ENCODE measurements at regions not wholly inside any gene's neighbourhood (a gene's known extent, or its start where the extent isn't known, plus 50 kb on each side); places are given as distances from the start of the nearest gene placed in this dataset.

- intact Hi-C loops (cut with DNase I; ENCODE audit: low total_unique reads) (no loop called here), in situ Hi-C loops (cut with MboI; ENCODE audit: low pct_ligation_motif_present in 1 of 4, low pct_unique_long_range_greater_than_20kb in 1 of 4, low sequenced_read_pairs in 3 of 4) (loop anchor here in 3 of 4 donors (25.0 kb wide), 2 partner anchors 212 to 912 kb away; no protein-coding TSS in a partner anchor)
- TF ChIP-seq POLR2A (IDR thresholded peaks at IDR 0.05) (no peak), POLR2AphosphoS5 (IDR thresholded peaks at IDR 0.05) (no peak), EP300 (IDR thresholded peaks at IDR 0.05; ENCODE audit: low read depth) (no peak), CTCF (IDR thresholded peaks at IDR 0.05) (no peak)
- no peaks in the 10 kb centered on the region for H3K36me3 ChIP-seq
- peaks cover 12 to 34% (median 30%) of the 10 kb centered on the region in 4 donors for H3K4me1 ChIP-seq
- DNase-seq: no peak
- WGBS, 2 donors (ENCODE audit: low coverage in 1 of 2): 79 to 89% methylated on average over 4 of the region's 4 CpGs
- no peak overlapping the region for H3K4me3 ChIP-seq
- H3K27me3 ChIP-seq: no peaks in the 10 kb centered on the region
- H3K9me3 ChIP-seq: no peaks in the 10 kb centered on the region
- no peak overlapping the region for H3K27ac ChIP-seq
Observed at GRCh38 chr13:31049083-31049482, 112.6 kb downstream of the HSPH1 start.

- TF ChIP-seq POLR2AphosphoS5 (IDR thresholded peaks at IDR 0.05) (no peak), POLR2A (IDR thresholded peaks at IDR 0.05) (no peak), CTCF (IDR thresholded peaks at IDR 0.05) (no peak), EP300 (IDR thresholded peaks at IDR 0.05; ENCODE audit: low read depth) (no peak)
- intact Hi-C loops (cut with DNase I; ENCODE audit: low total_unique reads) (no loop called here), in situ Hi-C loops (cut with MboI; ENCODE audit: low pct_ligation_motif_present in 1 of 4, low pct_unique_long_range_greater_than_20kb in 1 of 4, low sequenced_read_pairs in 3 of 4) (loop anchor here in 3 of 4 donors (25.0 kb wide), 2 partner anchors 211 to 911 kb away; no protein-coding TSS in a partner anchor)
- Histone ChIP-seq H3K36me3 (no peaks in the 10 kb centered on the region), H3K27ac (no peak overlapping the region), H3K9me3 (no peaks in the 10 kb centered on the region), H3K4me3 (no peak overlapping the region), H3K27me3 (no peaks in the 10 kb centered on the region), H3K4me1 (peaks cover 12 to 36% (median 30%) of the 10 kb centered on the region in 4 donors)
- DNase-seq: no peak
- WGBS, 2 donors (ENCODE audit: low coverage in 1 of 2): 74 to 85% methylated on average over 3 of the region's 3 CpGs
Observed at GRCh38 chr13:31048521-31048920, 113.2 kb downstream of the HSPH1 start.

- no peaks in the 10 kb centered on the region for H3K36me3 ChIP-seq
- peak; percentile 24 for TF ChIP-seq POLR2A (IDR thresholded peaks at IDR 0.05)
- TF ChIP-seq EP300 (IDR thresholded peaks at IDR 0.05; ENCODE audit: low read depth): no peak
- no peak for TF ChIP-seq CTCF (IDR thresholded peaks at IDR 0.05)
- peak in 2 of 3 donors; percentile 18 to 44 for TF ChIP-seq POLR2AphosphoS5 (IDR thresholded peaks at IDR 0.05)
- no peaks in the 10 kb centered on the region for H3K27me3 ChIP-seq
- intact Hi-C loops (cut with DNase I; ENCODE audit: low total_unique reads): no loop called here
- H3K4me1 ChIP-seq: peaks cover 12 to 36% (median 30%) of the 10 kb centered on the region in 4 donors
- in situ Hi-C loops (cut with MboI; ENCODE audit: low pct_ligation_motif_present in 1 of 4, low pct_unique_long_range_greater_than_20kb in 1 of 4, low sequenced_read_pairs in 3 of 4): loop anchor here in 3 of 4 donors (25.0 kb wide), 2 partner anchors 209 to 909 kb away; no protein-coding TSS in a partner anchor
- WGBS, 2 donors (ENCODE audit: low coverage in 1 of 2): 0 to 43% methylated on average over 4 to 16 of the region's 16 CpGs
- H3K4me3 ChIP-seq: no peak overlapping the region
- no peaks in the 10 kb centered on the region for H3K9me3 ChIP-seq
- DNase-seq: peak; percentile 50
- H3K27ac ChIP-seq: peak overlapping the region; percentile 80 to 84 (median 80)
Observed at GRCh38 chr13:31046711-31047279, 114.3 kb downstream of the TEX26 start.

GRCh38 chr13:31045286-31046081, 113.0 kb downstream of the TEX26 start:
- H3K36me3 ChIP-seq: no peaks in the 10 kb centered on the region
- WGBS, 2 donors (ENCODE audit: low coverage in 1 of 2): 28 to 44% methylated on average over 4 to 11 of the region's 11 CpGs
- peak overlapping the region; percentile 80 to 84 (median 80) for H3K27ac ChIP-seq
- H3K27me3 ChIP-seq: no peaks in the 10 kb centered on the region
- no peak for TF ChIP-seq CTCF (IDR thresholded peaks at IDR 0.05)
- peak in 2 of 3 donors; percentile 65 to 67 for TF ChIP-seq POLR2AphosphoS5 (IDR thresholded peaks at IDR 0.05)
- H3K9me3 ChIP-seq: no peaks in the 10 kb centered on the region
- peaks cover 12 to 36% (median 30%) of the 10 kb centered on the region in 4 donors for H3K4me1 ChIP-seq
- intact Hi-C loops (cut with DNase I; ENCODE audit: low total_unique reads): no loop called here
- peak; percentile 83 for DNase-seq
- in situ Hi-C loops (cut with MboI; ENCODE audit: low pct_ligation_motif_present in 1 of 4, low pct_unique_long_range_greater_than_20kb in 1 of 4, low sequenced_read_pairs in 3 of 4): loop anchor here in 3 of 4 donors (25.0 kb wide), 2 partner anchors 208 to 908 kb away; no protein-coding TSS in a partner anchor
- no peak overlapping the region for H3K4me3 ChIP-seq

Data from transverse colon (tissue), 4 donors.